ENCODE measurements at regions not wholly inside any gene's neighbourhood (a gene's known extent, or its start where the extent isn't known, plus 50 kb on each side); places are given as distances from the start of the nearest gene placed in this dataset.

- in situ Hi-C loops (cut with HindIII; ENCODE audit: low sequenced_read_pairs): no loop called here
- no peak for DNase-seq (ENCODE audit: low read depth, low spot score)
- no peak overlapping the region for H3K4me3 ChIP-seq (ENCODE audit: low read depth, low read length)
- no peak for TF ChIP-seq CTCF (IDR thresholded peaks at IDR 0.05; ENCODE audit: low read depth, low read length)
Measured at GRCh38 chr14:61963926-61964325, 201.7 kb downstream of the SNAPC1 start.

- DNase-seq (ENCODE audit: low read depth, low spot score): peak; percentile 64
- in situ Hi-C loops (cut with HindIII; ENCODE audit: low sequenced_read_pairs): no loop called here
- TF ChIP-seq CTCF (IDR thresholded peaks at IDR 0.05; ENCODE audit: low read depth, low read length): no peak
Measured at GRCh38 chr14:61965030-61965745, 203.0 kb downstream of the SNAPC1 start.

GRCh38 chr14:61968207-61968606, 206.0 kb downstream of the SNAPC1 start:
- DNase-seq (ENCODE audit: low read depth, low spot score): no peak
- in situ Hi-C loops (cut with HindIII; ENCODE audit: low sequenced_read_pairs): no loop called here
- no peak for TF ChIP-seq CTCF (IDR thresholded peaks at IDR 0.05; ENCODE audit: low read depth, low read length)
- H3K4me3 ChIP-seq (ENCODE audit: low read depth, low read length): no peak overlapping the region

More at GRCh38 chr14:61965030-61965745, 203.0 kb downstream of the SNAPC1 start:
- no peak overlapping the region for H3K4me3 ChIP-seq (ENCODE audit: low read depth, low read length)

- no peak for TF ChIP-seq CTCF (IDR thresholded peaks at IDR 0.05; ENCODE audit: low read depth, low read length)
- in situ Hi-C loops (cut with HindIII; ENCODE audit: low sequenced_read_pairs): no loop called here
- no peak for DNase-seq (ENCODE audit: low read depth, low spot score)
- no peak overlapping the region for H3K4me3 ChIP-seq (ENCODE audit: low read depth, low read length)
Measured at GRCh38 chr14:61972711-61973110, 210.5 kb downstream of the SNAPC1 start.

- in situ Hi-C loops (cut with HindIII; ENCODE audit: low sequenced_read_pairs): no loop called here
- peak; percentile 71 for DNase-seq (ENCODE audit: low read depth, low spot score)
- H3K4me3 ChIP-seq (ENCODE audit: low read depth, low read length): no peak overlapping the region
- TF ChIP-seq CTCF (IDR thresholded peaks at IDR 0.05; ENCODE audit: low read depth, low read length): no peak
Measured at GRCh38 chr14:61973981-61974380, 211.8 kb downstream of the SNAPC1 start.

- in situ Hi-C loops (cut with HindIII; ENCODE audit: low sequenced_read_pairs): no loop called here
- TF ChIP-seq CTCF (IDR thresholded peaks at IDR 0.05; ENCODE audit: low read depth, low read length): no peak
- no peak overlapping the region for H3K4me3 ChIP-seq (ENCODE audit: low read depth, low read length)
- peak; percentile 20 for DNase-seq (ENCODE audit: low read depth, low spot score)
Measured at GRCh38 chr14:61977217-61977616, 215.0 kb downstream of the SNAPC1 start.
